Kidney (tissue), 13 donors: ENCODE measurements at regions not wholly inside any gene's neighbourhood (a gene's known extent, or its start where the extent isn't known, plus 50 kb on each side); places are given as distances from the start of the nearest gene placed in this dataset.
"Not testable (repeated sequence)": the region's sequence is repeated elsewhere in the genome, so short reads cannot be mapped to it uniquely, and the experiment has no call there.

Experiments
- DNase-seq, 5 donors: peaks; one replicate each; pipeline ENCODE4 v3.0.0-alpha.2; 2013 to 2020
- FAIRE-seq: peaks from 2 replicates; lab custom pipeline; 2012; peaks lifted over from hg19 to GRCh38; lab: Jason Lieb, UNC
- H3K27ac ChIP-seq, 2 donors: one replicate each; pipeline ENCODE4 v1.7.0; 2013; ENCODE audit warnings: low read depth in 2 of 2, low read length in 2 of 2, inconsistent platforms in 1 of 2
- H3K27me3 ChIP-seq: one replicate; pipeline ENCODE4 v1.7.1; 2013; ENCODE audit warnings: low read length, inconsistent platforms; ENCODE audit not compliant: control insufficient read depth, insufficient read depth
- H3K36me3 ChIP-seq, 3 donors: one replicate each; pipeline versions ENCODE4 v1.7.0 to v1.7.1; 2013; ENCODE audit warnings: low read length in 3 of 3, control low read depth in 1 of 3, inconsistent platforms in 1 of 3; ENCODE audit not compliant: insufficient read depth in 3 of 3, control insufficient read depth in 2 of 3
- H3K4me1 ChIP-seq, 3 donors: one replicate each; pipeline versions ENCODE4 v1.7.0 to v1.7.1; 2013; ENCODE audit warnings: low read length in 3 of 3, inconsistent platforms in 1 of 3, low read depth in 1 of 3; ENCODE audit not compliant: control insufficient read depth in 2 of 3, insufficient read depth in 2 of 3
- H3K4me3 ChIP-seq, 3 donors: one replicate each; pipeline versions ENCODE4 v1.7.0 to v1.8.1; 2013; ENCODE audit warnings: low read length in 3 of 3, control low read depth in 1 of 3, inconsistent platforms in 1 of 3
- H3K9ac ChIP-seq, 3 donors: one replicate each; pipeline versions ENCODE4 v1.7.0 to v1.7.1; 2013; ENCODE audit warnings: low read length in 3 of 3, control low read depth in 1 of 3, inconsistent platforms in 1 of 3
- H3K9me3 ChIP-seq, 3 donors: one replicate each; pipeline versions ENCODE4 v1.7.0 to v1.7.1; 2013; ENCODE audit warnings: low read length in 3 of 3, control low read depth in 1 of 3, inconsistent platforms in 1 of 3; ENCODE audit not compliant: control insufficient read depth in 2 of 3, insufficient read depth in 1 of 3
- CTCF ChIP-seq: IDR thresholded peaks from 3 replicates; pipeline ENCODE4 v1.5.1; 2012; ENCODE audit warnings: mild to moderate bottlenecking, moderate library complexity, borderline replicate concordance; ENCODE audit not compliant: insufficient read depth; ENCODE audit errors: extremely low read depth
- intact Hi-C: fragments of 100-400 bp; cut with DNase I; formaldehyde crosslinking; loops from one replicate; pipeline ENCODE4 v1.11.1; 2022
- donor health status: control.
- donor health status: control.
- donor health status: control.
- donor health status: control.
- donor health status: control.
- donor health status: DM: yes; HTN: yes; CAD: no.
- donor health status: Normal renal cell carcinoma (clear cell type).

- FAIRE-seq (no peak), DNase-seq (no peak)
- H3K4me1 ChIP-seq: no peaks in the 10 kb centered on the region
- H3K9ac ChIP-seq: no peak overlapping the region
- no peaks in the 10 kb centered on the region for H3K9me3 ChIP-seq
- TF ChIP-seq CTCF: no peak
- no peak overlapping the region for H3K4me3 ChIP-seq
- H3K27ac ChIP-seq: no peak overlapping the region
- H3K27me3 ChIP-seq: no peaks in the 10 kb centered on the region
- intact Hi-C loops: no loop called here
- no peaks in the 10 kb centered on the region for H3K36me3 ChIP-seq
Measured at GRCh38 chr11:101715281-101715680, 131.5 kb upstream of the TRPC6 start.

DNA sequence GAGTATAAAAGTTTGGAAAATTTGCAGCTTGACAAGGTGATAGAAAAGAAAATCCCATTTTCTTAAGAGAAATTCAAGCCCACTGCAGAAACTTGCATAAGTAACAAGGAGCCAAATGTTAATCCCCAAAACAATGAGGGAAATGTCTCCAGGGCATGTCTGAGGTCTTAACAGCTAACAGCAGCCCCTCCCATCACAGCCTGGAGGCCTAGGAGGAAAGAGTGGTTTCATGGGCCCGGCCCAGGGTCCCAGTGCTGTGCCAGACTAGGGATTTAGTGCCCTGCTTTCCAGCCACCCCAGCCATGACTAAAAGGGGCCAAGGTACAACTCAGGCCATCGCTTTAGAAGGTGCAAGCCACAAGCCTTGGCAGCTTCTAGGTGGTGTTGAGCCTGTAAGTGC is 123.7 kb upstream of the TRPC6 start:
- no peaks in the 10 kb centered on the region for H3K27me3 ChIP-seq

DNA sequence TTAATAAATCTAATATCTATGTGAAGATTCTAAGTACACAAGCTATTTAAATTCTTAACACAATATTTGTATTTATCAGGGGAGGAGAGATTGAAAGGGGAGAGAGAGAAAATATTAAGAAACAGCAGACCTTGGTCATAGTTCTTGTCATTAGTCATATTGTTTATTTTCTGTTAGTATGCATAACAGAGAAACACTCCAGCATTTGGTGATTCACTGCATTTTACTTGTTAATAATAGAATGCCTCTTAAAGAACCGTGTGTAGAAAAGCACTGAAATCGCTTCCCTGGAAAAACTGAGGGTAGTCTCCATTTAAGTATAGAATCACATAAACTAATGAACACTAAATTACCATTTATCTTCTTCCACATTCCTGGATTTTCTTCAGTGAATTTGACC is 122.7 kb upstream of the TRPC6 start:
- intact Hi-C loops: no loop called here
- peak; percentile 37 for FAIRE-seq
- H3K27me3 ChIP-seq: no peaks in the 10 kb centered on the region
- H3K4me3 ChIP-seq: no peak overlapping the region
- H3K4me1 ChIP-seq: no peaks in the 10 kb centered on the region
- H3K27ac ChIP-seq: no peak overlapping the region
- no peak for TF ChIP-seq CTCF
- H3K9ac ChIP-seq: no peak overlapping the region
- no peaks in the 10 kb centered on the region for H3K36me3 ChIP-seq
- DNase-seq: no peak
- H3K9me3 ChIP-seq: no peaks in the 10 kb centered on the region

More for the DNA sequence above, 123.7 kb upstream of the TRPC6 start:
- no peak overlapping the region for H3K4me3 ChIP-seq
- no peak for FAIRE-seq
- no peaks in the 10 kb centered on the region for H3K9me3 ChIP-seq
- H3K4me1 ChIP-seq: no peaks in the 10 kb centered on the region
- H3K9ac ChIP-seq: no peak overlapping the region
- DNase-seq: no peak
- intact Hi-C loops: no loop called here
- no peaks in the 10 kb centered on the region for H3K36me3 ChIP-seq
- H3K27ac ChIP-seq: no peak overlapping the region
- TF ChIP-seq CTCF: no peak

DNA sequence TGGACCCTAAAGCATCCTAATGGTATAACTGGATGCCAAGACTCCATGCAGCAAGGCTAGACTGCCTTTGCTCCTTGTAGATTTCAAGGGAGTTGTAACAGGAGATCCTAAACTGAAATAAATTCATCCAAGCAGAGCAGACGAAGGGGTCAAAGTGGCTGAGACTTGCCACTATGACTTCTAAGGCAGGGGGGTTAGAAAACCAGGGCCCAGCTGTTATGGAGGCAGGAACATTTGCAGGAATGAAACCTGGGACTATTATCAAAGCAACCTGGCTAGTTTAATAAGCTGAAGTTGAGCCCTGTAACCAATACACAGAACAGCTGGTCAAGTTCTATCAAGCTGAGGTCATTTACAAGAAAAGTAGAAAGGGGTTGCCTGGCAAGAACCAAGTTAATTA is 122.2 kb upstream of the TRPC6 start:
- Histone ChIP-seq H3K9ac (no peak overlapping the region), H3K4me1 (no peaks in the 10 kb centered on the region), H3K4me3 (no peak overlapping the region), H3K27ac (no peak overlapping the region), H3K27me3 (no peaks in the 10 kb centered on the region), H3K36me3 (no peaks in the 10 kb centered on the region), H3K9me3 (no peaks in the 10 kb centered on the region)
- intact Hi-C loops: no loop called here
- TF ChIP-seq CTCF: no peak
- FAIRE-seq (no peak), DNase-seq (peak in 4 of 5 donors; percentile 44 to 68 (median 64))

GRCh38 chr11:101694869-101695268 is 111.1 kb upstream of the TRPC6 start:
- intact Hi-C loops, FAIRE-seq, H3K36me3 ChIP-seq, H3K4me3 ChIP-seq, H3K27me3 ChIP-seq, H3K9ac ChIP-seq, H3K9me3 ChIP-seq, DNase-seq, H3K27ac ChIP-seq, H3K4me1 ChIP-seq: not testable (repeated sequence)
